Skin epidermis (tissue), 12 donors: ENCODE measurements at regions not wholly inside any gene's neighbourhood (a gene's known extent, or its start where the extent isn't known, plus 50 kb on each side); places are given as distances from the start of the nearest gene placed in this dataset.
A peak's percentile ranks its signal among the peaks of the same experiment; 100 is the strongest.
"Not testable (repeated sequence)": the region's sequence is repeated elsewhere in the genome, so short reads cannot be mapped to it uniquely, and the experiment has no call there.

Source experiments
- H3K27ac ChIP-seq, 21 experiments: fragments of 200-600 bp; sonication (generic) in 11 of 21; one replicate each; pipeline ENCODE4 v1.5.0; 2020; ENCODE audit warnings: mild to moderate bottlenecking in 3 of 21, inconsistent platforms in 2 of 21, moderate library complexity in 2 of 21
- H3K4me3 ChIP-seq, 7 experiments: fragments of 200-600 bp; sonication (generic) in 2 of 7; one replicate each; pipeline ENCODE4 v1.5.0; 2020; ENCODE audit warnings: inconsistent platforms in 2 of 7, mild to moderate bottlenecking in 2 of 7, moderate library complexity in 1 of 7

- Histone ChIP-seq H3K4me3 (no peak overlapping the region), H3K27ac (no peak overlapping the region)
Measured at GRCh38 chr6:154623391-154623790, 109.8 kb upstream of the SCAF8 start.

- Histone ChIP-seq H3K27ac (no peak overlapping the region), H3K4me3 (no peak overlapping the region)
Measured at GRCh38 chr6:154624038-154624599, 109.1 kb upstream of the SCAF8 start.

DNA sequence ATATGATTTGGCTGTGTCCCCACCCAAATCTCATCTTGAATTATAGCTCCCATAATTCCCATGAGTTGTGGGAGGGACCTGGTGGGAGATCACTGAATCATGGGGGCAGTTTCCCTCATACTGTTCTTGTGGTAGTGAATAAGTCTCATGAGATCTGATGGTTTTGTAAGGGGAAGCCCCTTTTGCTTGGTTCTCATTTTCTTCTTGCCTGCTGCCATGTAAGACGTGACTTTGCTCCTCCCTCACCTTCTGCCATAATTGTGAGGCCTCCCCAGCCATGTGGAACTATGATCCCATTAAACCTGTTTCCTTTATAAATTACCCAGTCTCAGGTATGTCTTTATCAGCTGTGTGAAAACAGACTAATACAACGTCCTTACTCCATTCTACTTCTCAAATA is 108.5 kb upstream of the SCAF8 start:
- H3K4me3 ChIP-seq: not testable (repeated sequence)

DNA sequence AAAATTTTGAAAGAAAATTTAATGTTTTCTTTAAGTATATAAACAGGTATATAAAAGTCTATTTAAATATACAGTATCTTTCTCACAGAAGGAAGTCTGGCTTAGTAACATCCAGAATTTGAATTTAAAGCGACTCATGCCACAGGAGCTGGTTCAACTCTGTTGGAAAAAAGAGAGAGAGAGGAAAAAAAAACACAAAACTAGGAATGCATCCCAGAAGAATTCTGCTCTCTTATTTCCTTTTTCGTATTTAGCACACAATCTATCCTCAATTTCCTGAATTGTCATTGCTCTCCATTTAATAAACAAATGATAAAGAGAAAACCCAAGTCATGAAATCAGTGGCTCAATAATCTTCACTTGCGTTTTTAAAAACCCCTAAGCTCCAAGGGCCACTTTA is 107.5 kb upstream of the SCAF8 start:
- no peak overlapping the region for H3K4me3 ChIP-seq
- no peak overlapping the region for H3K27ac ChIP-seq

More for the DNA sequence above, 108.5 kb upstream of the SCAF8 start:
- H3K27ac ChIP-seq: not testable (repeated sequence)

DNA sequence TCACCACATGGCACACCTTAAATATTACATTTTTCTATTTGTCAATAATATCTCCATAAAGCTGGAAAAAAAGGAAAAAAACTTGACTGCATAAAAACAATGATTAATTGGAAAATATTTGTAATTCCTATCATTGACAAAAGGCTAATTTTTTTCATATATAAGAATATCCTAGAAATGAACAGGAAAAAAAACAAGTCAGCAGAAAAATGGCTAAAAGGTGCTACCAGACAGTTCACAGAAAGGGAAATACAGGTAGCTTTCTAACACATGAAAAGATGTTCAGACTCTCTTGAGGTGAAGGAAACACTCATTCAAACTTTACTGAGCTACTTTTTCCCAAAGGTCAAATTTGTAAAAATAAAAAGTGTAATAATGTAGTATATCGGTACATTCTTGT is 104.1 kb upstream of the SCAF8 start:
- Histone ChIP-seq H3K27ac (no peak overlapping the region), H3K4me3 (no peak overlapping the region)

GRCh38 chr6:154632119-154632518 is 101.1 kb upstream of the SCAF8 start:
- Histone ChIP-seq H3K4me3 (no peak overlapping the region), H3K27ac (no peak overlapping the region)

- Histone ChIP-seq H3K4me3 (no peak overlapping the region), H3K27ac (no peak overlapping the region)
Measured at GRCh38 chr6:154637392-154637791, 95.8 kb upstream of the SCAF8 start.

DNA sequence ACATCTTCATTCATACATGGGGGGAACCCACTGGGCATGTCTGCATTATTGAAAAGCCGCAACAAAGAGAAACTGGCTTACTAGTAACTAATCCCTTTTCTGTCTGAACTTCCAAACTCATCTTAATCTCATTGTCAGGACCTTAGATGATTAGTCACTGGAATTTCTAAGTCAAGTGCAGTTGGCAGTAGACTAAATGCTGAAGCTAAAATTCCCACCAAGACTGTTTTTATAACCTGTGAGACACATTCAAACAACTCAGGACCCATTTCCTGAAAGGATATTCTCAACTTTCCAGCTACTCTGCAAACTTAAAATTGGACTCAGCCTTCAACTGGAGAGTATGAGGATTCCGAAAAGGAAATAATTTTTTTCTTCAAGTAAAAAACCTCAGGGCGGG is 94.8 kb upstream of the SCAF8 start:
- no peak overlapping the region for H3K4me3 ChIP-seq
- no peak overlapping the region for H3K27ac ChIP-seq

GRCh38 chr6:154639196-154639595 is 94.0 kb upstream of the SCAF8 start:
- H3K27ac ChIP-seq, H3K4me3 ChIP-seq: not testable (repeated sequence)

DNA sequence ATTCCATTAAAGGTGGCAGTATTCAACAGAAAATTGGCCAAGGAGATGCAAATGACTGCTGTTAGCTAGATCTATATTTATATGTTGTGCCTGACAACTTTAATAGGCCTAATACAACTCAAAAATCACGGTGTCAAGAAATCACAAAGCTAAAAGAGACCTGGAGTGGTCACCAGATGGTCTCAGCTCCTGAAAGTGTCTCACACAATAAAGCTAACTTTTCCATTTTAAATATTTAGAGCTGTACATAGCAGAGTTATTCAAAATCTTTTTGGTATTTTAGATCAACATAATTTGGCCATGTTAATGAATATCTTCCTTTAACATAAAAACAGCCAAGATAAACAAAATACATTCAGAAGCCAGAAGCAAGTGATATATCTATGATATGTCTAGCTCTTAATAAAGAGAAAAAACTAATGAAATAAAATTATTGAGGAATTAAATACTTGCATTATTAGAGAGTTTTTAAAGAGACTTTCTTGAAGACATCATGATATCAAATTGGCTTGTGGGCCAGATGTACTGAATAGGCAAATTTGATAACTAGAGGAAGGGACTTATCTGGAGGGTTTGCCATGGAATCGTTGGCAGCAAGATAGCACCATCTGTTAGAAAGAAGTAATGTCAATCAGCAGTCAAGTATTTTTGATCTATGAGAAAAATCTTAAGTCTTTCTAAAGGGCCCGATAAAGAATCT is 84.9 kb upstream of the SCAF8 start:
- Histone ChIP-seq H3K4me3 (no peak overlapping the region), H3K27ac (no peak overlapping the region)

DNA sequence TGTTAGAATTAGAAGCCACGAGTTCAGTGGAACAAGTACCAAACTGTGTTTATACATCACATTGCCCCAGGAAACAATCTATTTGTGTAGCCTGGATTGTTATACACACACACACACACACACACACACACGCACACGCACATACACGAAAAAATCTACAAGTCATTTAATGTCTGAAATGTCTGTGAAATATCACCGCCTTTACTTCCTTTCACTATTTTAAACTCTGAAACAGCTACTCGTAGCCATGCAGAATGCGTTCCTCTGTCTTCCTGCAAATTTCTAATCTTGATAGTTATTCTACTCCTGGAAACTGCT is 84.4 kb upstream of the SCAF8 start:
- H3K4me3 ChIP-seq: no peak overlapping the region

DNA sequence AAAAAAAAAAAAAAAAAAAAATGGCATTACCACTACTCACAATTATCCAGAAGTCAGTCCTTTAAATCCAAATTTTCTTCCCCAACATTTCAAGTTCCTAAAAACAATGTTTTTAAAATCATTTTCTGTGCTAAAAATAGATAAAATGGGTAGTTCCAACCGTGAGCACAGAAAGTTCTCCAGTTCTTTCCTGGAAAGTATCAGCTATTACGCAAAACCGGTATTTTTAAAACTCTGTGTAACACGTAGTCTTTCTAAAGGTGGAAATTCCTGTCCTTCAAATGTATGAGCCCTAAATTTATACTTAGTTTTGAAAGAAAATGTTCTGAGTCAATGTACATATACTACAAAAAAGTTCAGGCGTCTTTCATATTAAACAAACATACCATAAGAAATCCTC is 83.5 kb upstream of the SCAF8 start:
- Histone ChIP-seq H3K4me3 (no peak overlapping the region), H3K27ac (peak overlapping the region in 1 of 21 experiments; percentile 4)

More for the DNA sequence above, 84.4 kb upstream of the SCAF8 start:
- H3K27ac ChIP-seq: no peak overlapping the region

GRCh38 chr6:154650351-154650750 is 82.9 kb upstream of the SCAF8 start:
- peak overlapping the region in 1 of 21 experiments; percentile 4 for H3K27ac ChIP-seq
- no peak overlapping the region for H3K4me3 ChIP-seq

GRCh38 chr6:154651656-154652055 is 81.6 kb upstream of the SCAF8 start:
- no peak overlapping the region for H3K4me3 ChIP-seq
- no peak overlapping the region for H3K27ac ChIP-seq

GRCh38 chr6:154653385-154653784 is 79.8 kb upstream of the SCAF8 start:
- no peak overlapping the region for H3K4me3 ChIP-seq
- peak overlapping the region in 13 of 21 experiments; percentile 3 to 77 (median 47) for H3K27ac ChIP-seq

- peak overlapping the region in 11 of 21 experiments; percentile 14 to 77 (median 47) for H3K27ac ChIP-seq
Measured at GRCh38 chr6:154653853-154654252, 79.4 kb upstream of the SCAF8 start.

GRCh38 chr6:154656660-154657059 is 76.6 kb upstream of the SCAF8 start:
- no peak overlapping the region for H3K4me3 ChIP-seq
- no peak overlapping the region for H3K27ac ChIP-seq

More at GRCh38 chr6:154653853-154654252, 79.4 kb upstream of the SCAF8 start:
- H3K4me3 ChIP-seq: no peak overlapping the region

DNA sequence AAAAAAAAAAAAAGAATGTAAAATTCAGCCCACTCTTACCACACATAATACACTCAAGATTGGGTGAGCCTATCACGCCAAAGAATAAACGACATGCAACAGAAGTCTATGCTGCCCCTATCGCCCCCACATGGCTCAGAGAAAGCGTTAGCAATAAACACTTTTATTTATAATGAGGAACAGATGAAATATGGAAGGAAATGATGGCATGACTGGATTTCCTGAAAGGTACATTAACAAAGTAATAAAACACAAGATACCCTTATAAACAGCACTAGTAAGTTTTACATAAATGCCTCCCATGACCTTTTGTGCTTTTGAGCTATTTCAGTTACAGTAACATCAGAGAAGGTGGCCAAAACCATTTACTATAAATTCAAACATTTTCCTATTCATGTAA is 71.4 kb upstream of the SCAF8 start:
- Histone ChIP-seq H3K27ac (no peak overlapping the region), H3K4me3 (no peak overlapping the region)

GRCh38 chr6:154664287-154664686 is 68.9 kb upstream of the SCAF8 start:
- Histone ChIP-seq H3K27ac (no peak overlapping the region), H3K4me3 (no peak overlapping the region)

- no peak overlapping the region for H3K27ac ChIP-seq
- H3K4me3 ChIP-seq: no peak overlapping the region
Measured at GRCh38 chr6:154668156-154668555, 65.1 kb upstream of the SCAF8 start.

DNA sequence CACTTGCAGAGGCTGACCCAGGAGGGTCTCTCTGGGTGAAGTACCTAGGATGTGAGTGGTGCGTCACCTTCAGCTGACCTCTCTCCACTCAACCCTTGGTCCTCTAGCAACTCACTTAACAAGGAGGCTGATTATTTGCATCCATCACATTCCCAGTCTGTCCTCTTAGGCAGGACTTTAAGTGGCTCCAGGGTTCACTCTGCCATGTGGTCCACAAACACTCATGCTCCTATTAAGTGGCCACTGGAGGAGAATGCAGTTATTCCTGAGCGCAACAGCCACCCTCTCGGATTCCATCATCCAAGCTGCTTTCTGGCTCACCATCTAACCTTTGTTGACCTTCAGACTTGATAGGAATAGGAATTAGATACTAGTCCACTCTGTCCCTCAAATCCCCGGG is 61.1 kb upstream of the SCAF8 start:
- H3K4me3 ChIP-seq: no peak overlapping the region
- H3K27ac ChIP-seq: no peak overlapping the region

DNA sequence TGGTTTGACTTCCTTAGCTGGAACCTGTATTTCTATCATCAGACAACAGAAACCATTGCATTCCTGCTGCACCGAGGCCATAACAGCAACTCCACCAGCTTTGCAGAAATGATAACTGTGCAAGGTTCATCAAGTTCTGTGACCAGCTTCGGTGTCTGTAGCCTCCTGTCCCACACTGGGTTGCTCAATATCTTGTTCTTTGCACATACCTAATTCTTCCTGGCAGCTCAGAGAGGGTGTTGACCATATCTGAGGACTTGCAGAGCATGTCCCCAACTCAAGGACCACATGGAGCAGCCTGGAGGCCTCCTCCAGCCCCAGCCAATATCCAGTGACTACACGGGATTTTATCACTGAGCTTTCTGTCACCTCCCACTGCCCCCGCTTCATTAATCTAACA is 59.3 kb upstream of the SCAF8 start:
- no peak overlapping the region for H3K4me3 ChIP-seq
- no peak overlapping the region for H3K27ac ChIP-seq
